IMR-90 (cell line): ENCODE measurements at regions not wholly inside any gene's neighbourhood (a gene's known extent, or its start where the extent isn't known, plus 50 kb on each side); places are given as distances from the start of the nearest gene placed in this dataset.

ENCODE experiments used
- ATAC-seq: fragments of 200-7000 bp; cut with Tn5 transposase; 2 replicates; pipeline ENCODE4 v1.9.1; 2020; ENCODE audit warnings: low read depth, mild to moderate bottlenecking, moderate library complexity
- BruUV-seq: library from RNA; stranded (reverse); fragments of 400-500 nt; replicated peaks from 2 replicates; lab custom pipeline; 2021; lab: Mats Ljungman, UMichigan
- CTCF ChIA-PET: fragments of 300-600 bp; formaldehyde crosslinking; extraction: SDS; loops from one replicate; lab custom pipeline; 2021; ENCODE audit warnings: antibody characterized with exemption; lab: Yijun Ruan, JAX
- POLR2A ChIA-PET: fragments of 300-600 bp; sonication (Branson Sonifier 250); formaldehyde crosslinking; loops from one replicate; lab custom pipeline; 2022; ENCODE audit warnings: antibody characterized with exemption; ENCODE audit not compliant: unreplicated experiment; lab: Charles Lee
- DNase-seq: peaks from one replicate; pipeline ENCODE4 v3.0.0; 2013
- H2AFZ ChIP-seq: replicated peaks from 2 replicates; pipeline ENCODE3; 2013; ENCODE audit warnings: low read length, mild to moderate bottlenecking; ENCODE audit not compliant: poor library complexity
- H2AK5ac ChIP-seq: 2 replicates; pipeline ENCODE4 v1.6.1; 2013; ENCODE audit warnings: low read depth, low read length, inconsistent platforms
- H2AK9ac ChIP-seq: replicated peaks from 2 replicates; pipeline ENCODE3; 2013; ENCODE audit warnings: mild to moderate bottlenecking, low read depth, low read length, moderate library complexity; ENCODE audit not compliant: poor library complexity
- H2BK120ac ChIP-seq: 2 replicates; pipeline ENCODE4 v1.6.1; 2013; ENCODE audit warnings: low read depth, low read length, inconsistent platforms
- H2BK15ac ChIP-seq: 3 replicates; pipeline ENCODE4 v1.6.1; 2013; ENCODE audit warnings: low read depth, low read length, inconsistent platforms
- H2BK20ac ChIP-seq: 2 replicates; pipeline ENCODE4 v1.6.1; 2013; ENCODE audit warnings: low read depth, mild to moderate bottlenecking, inconsistent platforms, low read length, moderate library complexity
- H2BK5ac ChIP-seq: 2 replicates; pipeline ENCODE4 v1.6.1; 2013; ENCODE audit warnings: mild to moderate bottlenecking, low read depth, low read length, inconsistent platforms; ENCODE audit not compliant: poor library complexity, severe bottlenecking
- H3K14ac ChIP-seq: replicated peaks from 2 replicates; pipeline ENCODE4 v1.6.1; 2013; ENCODE audit warnings: low read depth, low read length, inconsistent platforms
- H3K18ac ChIP-seq: 2 replicates; pipeline ENCODE4 v1.6.1; 2013; ENCODE audit warnings: low read depth, low read length, control low read depth
- H3K23ac ChIP-seq: 2 replicates; pipeline ENCODE4 v1.6.1; 2013; ENCODE audit warnings: low read depth, low read length, inconsistent platforms
- H3K27ac ChIP-seq: 2 replicates; pipeline ENCODE4 v1.5.1; 2013; ENCODE audit warnings: mild to moderate bottlenecking, control low read depth, low read length; ENCODE audit not compliant: insufficient read depth
- H3K27me3 ChIP-seq: 2 replicates; pipeline ENCODE4 v1.6.1; 2013; ENCODE audit warnings: low read length; ENCODE audit not compliant: control insufficient read depth, insufficient read depth
- H3K36me3 ChIP-seq: 2 replicates; pipeline ENCODE4 v1.6.1; 2013; ENCODE audit warnings: low read length, mixed read lengths; ENCODE audit not compliant: control insufficient read depth, insufficient read depth
- H3K4ac ChIP-seq: 2 replicates; pipeline ENCODE4 v1.6.1; 2013; ENCODE audit warnings: low read depth, low read length, inconsistent platforms
- H3K4me1 ChIP-seq: 2 replicates; pipeline ENCODE4 v1.6.1; 2013; ENCODE audit warnings: low read length, mixed read lengths; ENCODE audit not compliant: control insufficient read depth, insufficient read depth
- H3K4me2 ChIP-seq: 2 replicates; pipeline ENCODE4 v1.6.1; 2013; ENCODE audit warnings: low read depth, mild to moderate bottlenecking, control low read depth, low read length, moderate library complexity
- H3K4me3 ChIP-seq: 2 replicates; pipeline ENCODE4 v1.5.1; 2013; ENCODE audit warnings: low read depth, mild to moderate bottlenecking, control low read depth, low read length, moderate library complexity; ENCODE audit not compliant: insufficient read depth
- H3K56ac ChIP-seq: 2 replicates; pipeline ENCODE4 v1.6.1; 2013; ENCODE audit warnings: low read length, inconsistent platforms; ENCODE audit not compliant: insufficient read depth; ENCODE audit errors: extremely low read depth
- H3K79me1 ChIP-seq, 2 experiments: 2 replicates each; pipeline ENCODE4 v1.6.1; 2013; ENCODE audit warnings: low read length in 2 of 2, inconsistent platforms in 1 of 2, low read depth in 1 of 2
- H3K9ac ChIP-seq: 2 replicates; pipeline ENCODE4 v1.6.1; 2013; ENCODE audit warnings: low read depth, low read length, control low read depth
- H3K9me1 ChIP-seq: 2 replicates; pipeline ENCODE4 v1.6.1; 2013; ENCODE audit warnings: low read length, inconsistent platforms; ENCODE audit not compliant: insufficient read depth
- H3K9me3 ChIP-seq: 2 replicates; pipeline ENCODE4 v1.6.1; 2013; ENCODE audit warnings: low read length; ENCODE audit not compliant: control insufficient read depth, insufficient read depth
- H4K20me1 ChIP-seq: 2 replicates; pipeline ENCODE4 v1.6.1; 2013; ENCODE audit warnings: low read length, inconsistent platforms; ENCODE audit not compliant: insufficient read depth
- H4K5ac ChIP-seq: 2 replicates; pipeline ENCODE4 v1.6.1; 2013; ENCODE audit warnings: mild to moderate bottlenecking, low read depth, low read length, control low read depth
- H4K8ac ChIP-seq, 2 experiments: 2 replicates each; pipeline ENCODE4 v1.6.1; 2013; ENCODE audit warnings: low read depth in 2 of 2, low read length in 2 of 2, control low read depth in 1 of 2, inconsistent platforms in 1 of 2
- H4K91ac ChIP-seq: 2 replicates; pipeline ENCODE4 v1.6.1; 2013; ENCODE audit warnings: low read depth, low read length, inconsistent platforms; ENCODE audit not compliant: insufficient read depth
- BHLHE40 ChIP-seq: fragments of 150-350 bp; IDR thresholded peaks from 2 replicates; pipeline ENCODE4 v1.6.1; 2016; ENCODE audit warnings: mild to moderate bottlenecking, low read depth, low read length
- CEBPB ChIP-seq: IDR thresholded peaks from 2 replicates; pipeline ENCODE4 v1.6.1; 2012; ENCODE audit warnings: low read depth, low read length, improper control_type of control experiment
- CHD1 ChIP-seq: IDR thresholded peaks from 2 replicates; pipeline ENCODE4 v1.6.1; 2012; ENCODE audit warnings: low read depth, low read length, improper control_type of control experiment
- FOS ChIP-seq: fragments of 150-350 bp; IDR thresholded peaks from 2 replicates; pipeline ENCODE4 v1.6.1; 2016; ENCODE audit warnings: low read depth, low read length
- MAFK ChIP-seq: IDR thresholded peaks from 2 replicates; pipeline ENCODE4 v1.6.1; 2012; ENCODE audit warnings: low read depth, low read length, improper control_type of control experiment
- MAZ ChIP-seq: IDR thresholded peaks from 2 replicates; pipeline ENCODE4 v1.6.1; 2012; ENCODE audit warnings: low read depth, mild to moderate bottlenecking, low read length, improper control_type of control experiment, moderate library complexity, borderline replicate concordance
- MXI1 ChIP-seq: IDR thresholded peaks from 2 replicates; pipeline ENCODE4 v1.6.1; 2012; ENCODE audit warnings: low read depth, mild to moderate bottlenecking, low read length, moderate library complexity, borderline replicate concordance
- NFE2L2 ChIP-seq: fragments of 150-350 bp; IDR thresholded peaks from 2 replicates; pipeline ENCODE4 v1.6.1; 2016; ENCODE audit warnings: low read depth, mild to moderate bottlenecking, low read length
- POLR2A ChIP-seq: IDR thresholded peaks from 2 replicates; pipeline ENCODE4 v1.6.1; 2012; ENCODE audit warnings: mild to moderate bottlenecking, low read depth, low read length
- RAD21 ChIP-seq: IDR thresholded peaks from 2 replicates; pipeline ENCODE4 v1.6.1; 2012; ENCODE audit warnings: low read length, improper control_type of control experiment
- RCOR1 ChIP-seq: IDR thresholded peaks from 2 replicates; pipeline ENCODE4 v1.6.1; 2012; ENCODE audit warnings: mild to moderate bottlenecking, low read length, improper control_type of control experiment; ENCODE audit not compliant: insufficient replicate concordance
- RFX5 ChIP-seq: IDR thresholded peaks from 2 replicates; pipeline ENCODE4 v1.8.0; 2012; ENCODE audit warnings: low read depth, mild to moderate bottlenecking, low read length, moderate library complexity
- SMC3 ChIP-seq: fragments of 150-350 bp; IDR thresholded peaks from 2 replicates; pipeline ENCODE4 v1.6.1; 2016; ENCODE audit warnings: low read depth, mild to moderate bottlenecking, antibody characterized with exemption, low read length, moderate library complexity
- WGBS, 2 experiments: methylation state at CpG; one replicate each; pipeline versions ENCODE4 v1.1.5 to v1.1.7; 2013; ENCODE audit warnings: missing lambda C conversion rate in 2 of 2; ENCODE audit not compliant: insufficient read length in 1 of 2; ENCODE audit errors: extremely low coverage in 2 of 2; 5-methylcytosine and 5-hydroxymethylcytosine counted together
- dilution Hi-C: fragments of 300-500 bp; cut with HindIII; formaldehyde crosslinking; loops from one replicate; pipeline ENCODE4 v1.14.3; 2018; ENCODE audit warnings: low sequenced_read_pairs; ENCODE audit not compliant: unreplicated experiment
- in situ Hi-C: fragments of 300-500 bp; cut with MboI; formaldehyde crosslinking; loops from 3 replicates; pipeline ENCODE4 v1.14.3; 2019; ENCODE audit warnings: low sequenced_read_pairs, inconsistent platforms, mixed read lengths
- intact Hi-C: fragments of 100-400 bp; cut with micrococcal nuclease; formaldehyde crosslinking; loops from 2 replicates; pipeline ENCODE4 v1.10.0; 2022
- TF ChIP-seq, protein P1 (sequence below): conservative IDR thresholded peaks from 2 replicates; pipeline ENCODE4 v1.5.1; 2012; ENCODE audit warnings: mild to moderate bottlenecking, low read depth, low read length, improper control_type of control experiment
- TF ChIP-seq, protein P2 (sequence below): fragments of 150-350 bp; IDR thresholded peaks from 2 replicates; pipeline ENCODE4 v1.6.1; 2017; ENCODE audit warnings: mild to moderate bottlenecking, antibody characterized with exemption, low read length, low read depth
- TF ChIP-seq, protein P3 (sequence below): fragments of 150-350 bp; IDR thresholded peaks from 2 replicates; pipeline ENCODE4 v1.6.1; 2016; ENCODE audit warnings: low read depth, mild to moderate bottlenecking, low read length, moderate library complexity, borderline replicate concordance

DNA sequence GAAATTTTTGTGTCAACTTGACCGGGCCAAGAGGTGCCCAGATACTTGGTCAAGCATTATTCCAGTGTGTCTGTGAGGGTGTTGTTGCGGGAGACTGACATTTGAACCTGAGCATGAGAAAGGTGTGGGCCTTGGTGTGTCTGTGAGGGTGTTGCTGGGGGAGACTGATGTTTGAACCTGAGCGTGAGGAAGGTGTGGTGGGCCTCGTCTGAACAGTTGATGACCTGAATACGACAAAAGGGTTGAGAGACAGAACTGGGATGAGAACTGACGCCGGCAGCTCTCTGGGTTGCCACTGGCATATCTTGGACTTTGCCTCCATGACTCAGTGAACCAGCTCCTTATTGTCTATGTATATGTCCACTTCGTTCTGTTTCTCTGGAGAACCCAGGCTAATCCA is 240.5 kb downstream of the ERMARD start:
- POLR2A ChIA-PET: no interaction called here
- H2AFZ ChIP-seq: no peak overlapping the region
- H3K79me1 ChIP-seq: no peaks in the 10 kb centered on the region
- H4K20me1 ChIP-seq: no peaks in the 10 kb centered on the region
- DNase-seq (no peak), ATAC-seq (no peak)
- H4K8ac ChIP-seq: no peak overlapping the region
- H2BK5ac ChIP-seq: no peak overlapping the region
- H3K9me1 ChIP-seq: no peaks in the 10 kb centered on the region
- H4K5ac ChIP-seq: no peak overlapping the region
- H2AK5ac ChIP-seq: no peak overlapping the region
- H2BK20ac ChIP-seq: no peak overlapping the region
- H2BK15ac ChIP-seq: no peak overlapping the region
- H3K23ac ChIP-seq: no peak overlapping the region
- H4K91ac ChIP-seq: no peak overlapping the region
- CTCF ChIA-PET: no interaction called here
- no peak overlapping the region for H3K56ac ChIP-seq
- no peak overlapping the region for H3K27ac ChIP-seq
- H3K9me3 ChIP-seq: peaks cover 40% of the 10 kb centered on the region
- in situ Hi-C loops (no loop called here), intact Hi-C loops (no loop called here), dilution Hi-C loops (no loop called here)
- WGBS, 2 experiments: 60% methylated on average over 1 of the region's 8 CpGs; no CpG with 5 or more reads in 1 of the 2 experiments
- H3K36me3 ChIP-seq: no peaks in the 10 kb centered on the region
- no peak overlapping the region for H2BK120ac ChIP-seq
- no peak overlapping the region for H3K4me2 ChIP-seq
- H3K27me3 ChIP-seq: no peaks in the 10 kb centered on the region
- no peaks in the 10 kb centered on the region for H3K4me1 ChIP-seq
- no peak overlapping the region for H3K4me3 ChIP-seq
- no peak for TF ChIP-seq RFX5
- TF ChIP-seq POLR2A: no peak
- TF ChIP-seq, protein P1, sequence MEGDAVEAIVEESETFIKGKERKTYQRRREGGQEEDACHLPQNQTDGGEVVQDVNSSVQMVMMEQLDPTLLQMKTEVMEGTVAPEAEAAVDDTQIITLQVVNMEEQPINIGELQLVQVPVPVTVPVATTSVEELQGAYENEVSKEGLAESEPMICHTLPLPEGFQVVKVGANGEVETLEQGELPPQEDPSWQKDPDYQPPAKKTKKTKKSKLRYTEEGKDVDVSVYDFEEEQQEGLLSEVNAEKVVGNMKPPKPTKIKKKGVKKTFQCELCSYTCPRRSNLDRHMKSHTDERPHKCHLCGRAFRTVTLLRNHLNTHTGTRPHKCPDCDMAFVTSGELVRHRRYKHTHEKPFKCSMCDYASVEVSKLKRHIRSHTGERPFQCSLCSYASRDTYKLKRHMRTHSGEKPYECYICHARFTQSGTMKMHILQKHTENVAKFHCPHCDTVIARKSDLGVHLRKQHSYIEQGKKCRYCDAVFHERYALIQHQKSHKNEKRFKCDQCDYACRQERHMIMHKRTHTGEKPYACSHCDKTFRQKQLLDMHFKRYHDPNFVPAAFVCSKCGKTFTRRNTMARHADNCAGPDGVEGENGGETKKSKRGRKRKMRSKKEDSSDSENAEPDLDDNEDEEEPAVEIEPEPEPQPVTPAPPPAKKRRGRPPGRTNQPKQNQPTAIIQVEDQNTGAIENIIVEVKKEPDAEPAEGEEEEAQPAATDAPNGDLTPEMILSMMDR: no peak
- TF ChIP-seq MXI1: no peak
- no peak for TF ChIP-seq SMC3
- no peak for TF ChIP-seq RCOR1
- no peak for TF ChIP-seq FOS
- TF ChIP-seq MAZ: no peak
- no peak for TF ChIP-seq MAFK
- TF ChIP-seq CEBPB: no peak
- TF ChIP-seq, protein P2, sequence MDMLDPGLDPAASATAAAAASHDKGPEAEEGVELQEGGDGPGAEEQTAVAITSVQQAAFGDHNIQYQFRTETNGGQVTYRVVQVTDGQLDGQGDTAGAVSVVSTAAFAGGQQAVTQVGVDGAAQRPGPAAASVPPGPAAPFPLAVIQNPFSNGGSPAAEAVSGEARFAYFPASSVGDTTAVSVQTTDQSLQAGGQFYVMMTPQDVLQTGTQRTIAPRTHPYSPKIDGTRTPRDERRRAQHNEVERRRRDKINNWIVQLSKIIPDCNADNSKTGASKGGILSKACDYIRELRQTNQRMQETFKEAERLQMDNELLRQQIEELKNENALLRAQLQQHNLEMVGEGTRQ: no peak
- TF ChIP-seq CHD1: no peak
- TF ChIP-seq BHLHE40: no peak
- TF ChIP-seq NFE2L2: no peak
- TF ChIP-seq RAD21: no peak
- TF ChIP-seq, protein P3, sequence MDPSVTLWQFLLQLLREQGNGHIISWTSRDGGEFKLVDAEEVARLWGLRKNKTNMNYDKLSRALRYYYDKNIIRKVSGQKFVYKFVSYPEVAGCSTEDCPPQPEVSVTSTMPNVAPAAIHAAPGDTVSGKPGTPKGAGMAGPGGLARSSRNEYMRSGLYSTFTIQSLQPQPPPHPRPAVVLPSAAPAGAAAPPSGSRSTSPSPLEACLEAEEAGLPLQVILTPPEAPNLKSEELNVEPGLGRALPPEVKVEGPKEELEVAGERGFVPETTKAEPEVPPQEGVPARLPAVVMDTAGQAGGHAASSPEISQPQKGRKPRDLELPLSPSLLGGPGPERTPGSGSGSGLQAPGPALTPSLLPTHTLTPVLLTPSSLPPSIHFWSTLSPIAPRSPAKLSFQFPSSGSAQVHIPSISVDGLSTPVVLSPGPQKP: no peak
- H3K4ac ChIP-seq: no peak overlapping the region
- H3K9ac ChIP-seq: no peak overlapping the region
- no peak overlapping the region for H2AK9ac ChIP-seq
- no peak overlapping the region for H3K14ac ChIP-seq
- no peak overlapping the region for H3K18ac ChIP-seq
- BruUV-seq: no TSS peak
